ENCODE measurements at regions not wholly inside any gene's neighbourhood (a gene's known extent, or its start where the extent isn't known, plus 50 kb on each side); places are given as distances from the start of the nearest gene placed in this dataset.

DNA sequence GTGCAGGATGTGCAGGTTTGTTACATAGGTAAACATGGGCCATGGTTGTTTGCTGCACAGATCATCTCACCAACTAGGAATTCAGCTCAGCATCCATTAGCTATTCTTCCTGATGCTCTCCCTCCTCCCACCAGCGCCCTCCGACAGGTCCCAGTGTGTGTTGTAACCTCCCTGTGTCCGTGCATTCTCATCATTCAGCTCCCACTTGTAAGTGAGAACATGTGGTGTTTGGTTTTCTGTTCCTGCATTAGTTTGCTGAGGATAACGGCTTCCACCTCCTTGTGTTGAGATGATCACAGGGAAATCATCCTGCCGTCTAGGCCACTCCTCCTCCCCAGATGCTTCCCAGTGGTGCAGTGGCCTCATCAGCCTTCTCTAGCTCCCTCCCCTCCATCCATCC lies 261.6 kb upstream of the GALNT17 start:
- DNase-seq (ENCODE audit: low read depth in 1 of 2, low spot score in 2 of 2) (no peak), FAIRE-seq (no peak)
- Histone ChIP-seq H2AFZ (ENCODE audit: low read length) (no peak overlapping the region), H4K20me1 (replicated peaks in 1 of 2; ENCODE audit: control insufficient read depth in 1 of 2, insufficient read depth in 2 of 2, low read length in 2 of 2) (no peaks in the 10 kb centered on the region), H3K18ac (ENCODE audit: extremely low read depth, low read length) (no peak overlapping the region), H3K79me1 (ENCODE audit: low read depth, low read length) (no peaks in the 10 kb centered on the region), H3K4me2 (ENCODE audit: insufficient read depth in 1 of 2, low read depth in 2 of 2, low read length in 2 of 2) (no peak overlapping the region), H3K56ac (replicated peaks; ENCODE audit: insufficient read length, low read depth, low read length) (no peak overlapping the region), H2AK5ac (ENCODE audit: low read depth, low read length) (no peak overlapping the region), H3K4me3 (ENCODE audit: extremely low read depth in 1 of 4, insufficient read depth in 2 of 4, low read depth in 3 of 4, low read length in 4 of 4) (no peak overlapping the region), H4K8ac (ENCODE audit: extremely low read depth, insufficient read depth, low read length) (no peak overlapping the region), H3K23ac (ENCODE audit: insufficient read length) (no peak overlapping the region), H2BK20ac (ENCODE audit: low read length) (peak overlapping the region; percentile 97), H2BK12ac (ENCODE audit: low read depth, low read length) (0 out of 2 replicates have a peak overlapping the region, but pooled peaks have one; percentile 50), H3K27ac (ENCODE audit: low read depth, low read length) (no peak overlapping the region), H2BK5ac (ENCODE audit: low read depth, low read length) (0 out of 2 replicates have a peak overlapping the region, but pooled peaks have one; percentile 24), H3K9me3 (ENCODE audit: insufficient read depth in 2 of 2, low read depth in 1 of 2, low read length in 1 of 2) (no peaks in the 10 kb centered on the region), H3K14ac (ENCODE audit: insufficient read length) (no peak overlapping the region), H4K5ac (ENCODE audit: insufficient read length, low read depth, low read length) (no peak overlapping the region), H3K4me1 (replicated peaks in 1 of 4; ENCODE audit: control insufficient read depth in 3 of 4, insufficient read depth in 4 of 4, low read length in 3 of 4) (peaks cover 0 to 2% (median 0%) of the 10 kb centered on the region in 4 experiments; a peak in 1 of 7 replicates), H3K36me3 (ENCODE audit: control insufficient read depth in 2 of 4, insufficient read depth in 4 of 4, low read length in 3 of 4) (no peaks in the 10 kb centered on the region), H3K79me2 (ENCODE audit: control insufficient read depth in 1 of 2, insufficient read depth in 2 of 2, low read length in 2 of 2) (no peaks in the 10 kb centered on the region), H2BK120ac (replicated peaks; ENCODE audit: low read depth, low read length) (no peak overlapping the region), H2BK15ac (ENCODE audit: low read length) (peak overlapping the region; percentile 81; the same call in 1 of the 2 replicates), H4K91ac (replicated peaks; ENCODE audit: insufficient read length, low read length) (no peak overlapping the region), H3K27me3 (replicated peaks in 1 of 4; ENCODE audit: control insufficient read depth in 3 of 4, extremely low read depth in 1 of 4, insufficient read depth in 3 of 4, low read length in 3 of 4) (no peaks in the 10 kb centered on the region), H3K23me2 (ENCODE audit: low read depth, low read length) (no peaks in the 10 kb centered on the region), H3K4ac (replicated peaks; ENCODE audit: insufficient read length, low read depth, low read length) (no peak overlapping the region), H3K9ac (replicated peaks in 1 of 4; ENCODE audit: extremely low read depth in 1 of 4, low read depth in 3 of 4, low read length in 3 of 4) (no peak overlapping the region)
- TF ChIP-seq, protein P1, sequence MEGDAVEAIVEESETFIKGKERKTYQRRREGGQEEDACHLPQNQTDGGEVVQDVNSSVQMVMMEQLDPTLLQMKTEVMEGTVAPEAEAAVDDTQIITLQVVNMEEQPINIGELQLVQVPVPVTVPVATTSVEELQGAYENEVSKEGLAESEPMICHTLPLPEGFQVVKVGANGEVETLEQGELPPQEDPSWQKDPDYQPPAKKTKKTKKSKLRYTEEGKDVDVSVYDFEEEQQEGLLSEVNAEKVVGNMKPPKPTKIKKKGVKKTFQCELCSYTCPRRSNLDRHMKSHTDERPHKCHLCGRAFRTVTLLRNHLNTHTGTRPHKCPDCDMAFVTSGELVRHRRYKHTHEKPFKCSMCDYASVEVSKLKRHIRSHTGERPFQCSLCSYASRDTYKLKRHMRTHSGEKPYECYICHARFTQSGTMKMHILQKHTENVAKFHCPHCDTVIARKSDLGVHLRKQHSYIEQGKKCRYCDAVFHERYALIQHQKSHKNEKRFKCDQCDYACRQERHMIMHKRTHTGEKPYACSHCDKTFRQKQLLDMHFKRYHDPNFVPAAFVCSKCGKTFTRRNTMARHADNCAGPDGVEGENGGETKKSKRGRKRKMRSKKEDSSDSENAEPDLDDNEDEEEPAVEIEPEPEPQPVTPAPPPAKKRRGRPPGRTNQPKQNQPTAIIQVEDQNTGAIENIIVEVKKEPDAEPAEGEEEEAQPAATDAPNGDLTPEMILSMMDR (IDR thresholded peaks at IDR 0.05; ENCODE audit: control extremely low read depth in 1 of 3, insufficient read depth in 1 of 3, low read depth in 1 of 3, low read length in 3 of 3): no peak
- no peak for TF ChIP-seq TBP (IDR thresholded peaks at IDR 0.05; ENCODE audit: low read depth, low read length)
- ChIA-PET CTCF (ENCODE audit: partially characterized antibody) (interaction anchor here (2.1 kb wide), 1 partner anchor 9 kb away, joined by 10 read pairs; no protein-coding TSS in a partner anchor), POLR2A (ENCODE audit: partially characterized antibody) (interaction anchor here (1.3 kb wide), 1 partner anchor 12 kb away, joined by 4 read pairs; no protein-coding TSS in a partner anchor)
- 72% methylated on average over 5 of the region's 5 CpGs; no CpG with 5 or more reads in 1 of the 2 experiments for WGBS, 2 experiments (ENCODE audit: extremely low coverage in 1 of 2, insufficient coverage in 1 of 2, insufficient read length in 1 of 2, insufficient replicate concordance in 2 of 2, low coverage in 1 of 2, low lambda C conversion rate in 2 of 2, missing lambda C conversion rate in 1 of 2)

Measured in H1 (cell line).